ENCODE measurements at regions not wholly inside any gene's neighbourhood (a gene's known extent, or its start where the extent isn't known, plus 50 kb on each side); places are given as distances from the start of the nearest gene placed in this dataset.

- TF ChIP-seq FOXA1 (IDR thresholded peaks at IDR 0.05) (no peak), SP1 (IDR thresholded peaks at IDR 0.05) (no peak), CTCF (IDR thresholded peaks at IDR 0.05; ENCODE audit: low read depth, low read length, missing input control) (no peak), EGR1 (IDR thresholded peaks at IDR 0.05; ENCODE audit: low read depth in 2 of 2) (no peak), REST (IDR thresholded peaks at IDR 0.05) (no peak), YY1 (IDR thresholded peaks at IDR 0.05) (no peak), RAD21 (IDR thresholded peaks at IDR 0.05) (no peak), HNF4A (conservative IDR thresholded peaks at IDR 0.05) (peak in 1 of 2 donors; percentile 24), MAX (IDR thresholded peaks at IDR 0.05) (peak; percentile 10)
Observed at GRCh38 chr5:173777149-173777548, 111.0 kb upstream of the CPEB4 start.

All from liver (tissue), 3 donors.